Adrenal gland (tissue), 9 donors: ENCODE measurements at regions not wholly inside any gene's neighbourhood (a gene's known extent, or its start where the extent isn't known, plus 50 kb on each side); places are given as distances from the start of the nearest gene placed in this dataset.

ENCODE experiments used
- DNase-seq, 7 donors: peaks; one replicate each; pipeline ENCODE4 v3.0.0-alpha.2; 2019 to 2020
- H3K27ac ChIP-seq, 5 donors: fragments of 200-600 bp; sonication (generic) in 4 of 5; 1 replicate in 3 of 5; 2 replicates in 2 of 5; pipeline versions ENCODE4 v1.5.1 to v1.8.0; 2016 to 2020; ENCODE audit warnings: mild to moderate bottlenecking in 1 of 5
- H3K27me3 ChIP-seq: fragments of 200-600 bp; 2 replicates; pipeline ENCODE4 v1.8.0; 2021
- H3K36me3 ChIP-seq, 2 donors: fragments of 200-600 bp; replicated peaks in 1 of 2; 1 replicate in 1 of 2; 2 replicates in 1 of 2; pipeline versions ENCODE4 v1.5.1 to v1.8.0; 2018 to 2022
- H3K4me1 ChIP-seq, 2 donors: fragments of 200-600 bp; replicated peaks in 1 of 2; 1 replicate in 1 of 2; 2 replicates in 1 of 2; pipeline versions ENCODE4 v1.5.1 to v1.8.0; 2018 to 2021
- H3K4me3 ChIP-seq, 4 donors: fragments of 200-600 bp; sonication (generic) in 3 of 4; one replicate each; pipeline ENCODE4 v1.5.1; 2016 to 2018
- H3K9me3 ChIP-seq, 3 donors: fragments of 200-600 bp; sonication (generic) in 1 of 3; replicated peaks in 1 of 3; 1 replicate in 2 of 3; 2 replicates in 1 of 3; pipeline versions ENCODE4 v1.5.1 to v1.8.0; 2016 to 2021
- CTCF ChIP-seq, 6 experiments: fragments of 450-650 bp in 4 of 6; fragments of 200-600 bp in 2 of 6; sonication (generic) in 1 of 6; IDR thresholded peaks; 1 replicate in 5 of 6; 2 replicates in 1 of 6; pipeline versions ENCODE4 v1.5.1 to v1.8.0; 2016 to 2021; ENCODE audit warnings: antibody characterized with exemption in 6 of 6, mild to moderate bottlenecking in 2 of 6, moderate library complexity in 1 of 6
- POLR2A ChIP-seq, 2 donors: fragments of 450-650 bp; IDR thresholded peaks; one replicate each; pipeline ENCODE4 v1.6.1; 2017; ENCODE audit warnings: antibody characterized with exemption in 2 of 2, mild to moderate bottlenecking in 2 of 2, moderate library complexity in 1 of 2
- WGBS, 4 donors: extraction: QIAGEN DNeasy Blood & Tissue Kit in 2 of 4; methylation state at CpG; one replicate each; pipeline versions ENCODE4 v1.1.5 to v1.1.7; 2013 to 2017; 5-methylcytosine and 5-hydroxymethylcytosine counted together
- intact Hi-C, 2 donors: fragments of 100-400 bp; cut with DNase I; formaldehyde crosslinking; loops; one replicate each; pipeline versions ENCODE4 v1.14.1 to v1.15.0; 2022 to 2023
- donor health status: healthy with polysubstance abuse.
- donor health status: Bipolar disorder and iron deficiency.
- donor health status: DM: yes; HTN: yes; CAD: no.
- donor health status: DM: no; HTN: no; CAD: no.
- donor health status: DM: no; HTN: no; CAD: no.

GRCh38 chrX:21056622-21057021, 317.6 kb upstream of the CNKSR2 start:
- Histone ChIP-seq H3K36me3 (no peaks in the 10 kb centered on the region), H3K4me1 (no peaks in the 10 kb centered on the region), H3K9me3 (no peaks in the 10 kb centered on the region), H3K27ac (no peak overlapping the region), H3K4me3 (no peak overlapping the region), H3K27me3 (no peaks in the 10 kb centered on the region)
- no peak for DNase-seq
- 68 to 83% (median 76%) methylated on average over 2 of the region's 2 CpGs for WGBS, 4 donors
- intact Hi-C loops: no loop called here
- no peak for TF ChIP-seq POLR2A (IDR thresholded peaks at IDR 0.05)
- TF ChIP-seq CTCF (IDR thresholded peaks at IDR 0.05): no peak

GRCh38 chrX:21047034-21047455, 327.2 kb upstream of the CNKSR2 start:
- no peaks in the 10 kb centered on the region for H3K9me3 ChIP-seq
- intact Hi-C loops: no loop called here
- H3K4me1 ChIP-seq: no peaks in the 10 kb centered on the region
- no peak overlapping the region for H3K4me3 ChIP-seq
- H3K27me3 ChIP-seq: no peaks in the 10 kb centered on the region
- DNase-seq: no peak
- no peaks in the 10 kb centered on the region for H3K36me3 ChIP-seq
- 26 to 55% (median 34%) methylated on average over 2 of the region's 2 CpGs for WGBS, 4 donors
- no peak overlapping the region for H3K27ac ChIP-seq
- TF ChIP-seq POLR2A (IDR thresholded peaks at IDR 0.05): no peak

GRCh38 chrX:21014326-21014725, 359.9 kb upstream of the CNKSR2 start:
- Histone ChIP-seq H3K4me3 (no peak overlapping the region), H3K9me3 (no peaks in the 10 kb centered on the region), H3K27ac (no peak overlapping the region), H3K36me3 (no peaks in the 10 kb centered on the region), H3K4me1 (no peaks in the 10 kb centered on the region), H3K27me3 (peaks cover 8% of the 10 kb centered on the region)
- intact Hi-C loops: no loop called here
- TF ChIP-seq POLR2A (IDR thresholded peaks at IDR 0.05) (no peak), CTCF (IDR thresholded peaks at IDR 0.05) (no peak)
- DNase-seq: no peak
- WGBS, 4 donors: 34 to 53% (median 50%) methylated on average over 2 of the region's 2 CpGs

- no peaks in the 10 kb centered on the region for H3K9me3 ChIP-seq
- 21 to 60% (median 34%) methylated on average over 2 of the region's 2 CpGs for WGBS, 4 donors
- no peak overlapping the region for H3K4me3 ChIP-seq
- no peaks in the 10 kb centered on the region for H3K36me3 ChIP-seq
- no peaks in the 10 kb centered on the region for H3K27me3 ChIP-seq
- H3K4me1 ChIP-seq: no peaks in the 10 kb centered on the region
- DNase-seq: no peak
- H3K27ac ChIP-seq: no peak overlapping the region
- intact Hi-C loops: no loop called here
- no peak for TF ChIP-seq CTCF (IDR thresholded peaks at IDR 0.05)
Observed at GRCh38 chrX:21004835-21005234, 369.4 kb upstream of the CNKSR2 start.

- no peak for DNase-seq
- H3K27me3 ChIP-seq: no peaks in the 10 kb centered on the region
- H3K9me3 ChIP-seq: no peaks in the 10 kb centered on the region
- 25 to 38% (median 34%) methylated on average over 2 of the region's 2 CpGs for WGBS, 4 donors
- H3K4me1 ChIP-seq: no peaks in the 10 kb centered on the region
- intact Hi-C loops: no loop called here
- TF ChIP-seq CTCF (IDR thresholded peaks at IDR 0.05) (no peak), POLR2A (IDR thresholded peaks at IDR 0.05) (no peak)
- H3K4me3 ChIP-seq: no peak overlapping the region
- no peaks in the 10 kb centered on the region for H3K36me3 ChIP-seq
- no peak overlapping the region for H3K27ac ChIP-seq
Observed at GRCh38 chrX:20995829-20996228, 378.4 kb upstream of the CNKSR2 start.
